ENCODE measurements at regions not wholly inside any gene's neighbourhood (a gene's known extent, or its start where the extent isn't known, plus 50 kb on each side); places are given as distances from the start of the nearest gene placed in this dataset.

DNA sequence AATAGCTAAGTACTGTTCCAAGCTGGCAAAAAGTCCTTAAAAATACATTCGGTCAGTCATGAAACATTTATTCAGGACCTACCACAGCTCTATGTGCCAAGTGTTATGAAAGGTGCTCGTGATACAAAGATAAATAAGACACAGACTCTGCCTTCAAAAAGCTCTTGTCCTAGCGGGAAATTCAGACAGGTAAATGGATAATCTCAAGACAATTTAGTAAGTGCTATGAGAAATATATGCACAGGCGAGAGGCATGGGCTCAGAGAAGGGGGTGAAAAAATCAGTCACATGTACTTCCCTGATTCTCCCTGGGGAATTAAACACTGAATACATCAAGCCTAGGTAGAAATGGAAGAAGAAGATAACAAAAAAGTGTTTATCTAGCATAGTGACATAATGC is 49.8 kb upstream of the HEY2 start:
- Histone ChIP-seq H3K27ac (ENCODE audit: insufficient read depth, low read length, poor library complexity, severe bottlenecking) (no peak overlapping the region), H3K36me3 (ENCODE audit: control insufficient read depth, insufficient read depth, low read length) (no peaks in the 10 kb centered on the region), H3K4me3 (ENCODE audit: low read depth, low read length) (no peak overlapping the region), H3K4me1 (ENCODE audit: control insufficient read depth, insufficient read depth, low read length, poor library complexity, severe bottlenecking) (no peaks in the 10 kb centered on the region), H3K27me3 (ENCODE audit: control insufficient read depth, insufficient read depth, low read length) (no peaks in the 10 kb centered on the region), H3K9me3 (ENCODE audit: control insufficient read depth in 2 of 2, low read length in 2 of 2) (no peaks in the 10 kb centered on the region)
- Mint-ChIP-seq H3K4me3 (no peak overlapping the region), H3K36me3 (no peaks in the 10 kb centered on the region), H3K9me3 (peaks cover 0 to 3% (median 0%) of the 10 kb centered on the region in 7 donors), H3K4me1 (no peaks in the 10 kb centered on the region), H3K27me3 (peaks cover 9% of the 10 kb centered on the region), H3K27ac (no peak overlapping the region)
- ATAC-seq (ENCODE audit: low read depth in 2 of 2) (no peak), DNase-seq (no peak)

Data from CD4-positive, CD25-positive, alpha-beta regulatory T cell (primary cell).